ENCODE measurements at regions not wholly inside any gene's neighbourhood (a gene's known extent, or its start where the extent isn't known, plus 50 kb on each side); places are given as distances from the start of the nearest gene placed in this dataset.

DNA sequence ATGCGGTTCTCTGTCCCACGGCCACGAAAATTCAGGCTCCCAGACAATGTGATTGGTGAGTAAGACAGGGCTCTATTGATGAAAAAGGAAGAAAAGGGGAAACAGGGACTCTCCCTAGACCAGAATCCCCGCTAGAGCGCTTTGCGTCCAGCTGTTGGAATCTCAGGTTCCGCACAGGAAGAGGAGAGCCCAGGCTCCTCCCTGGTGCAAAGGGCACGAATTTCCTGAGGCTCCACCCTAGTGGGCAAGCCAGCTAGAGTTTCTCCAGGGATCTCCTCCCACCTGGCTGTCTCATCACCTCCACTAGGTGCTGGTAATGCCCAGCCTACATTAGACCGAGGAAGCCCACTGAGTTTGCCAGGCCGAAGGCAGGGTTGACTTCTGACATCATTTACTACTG, 135.9 kb upstream of the SOX4 start:
- H3K27ac ChIP-seq = no peak overlapping the region
- DNase-seq (ENCODE audit: low read depth, low spot score) = no peak

DNA sequence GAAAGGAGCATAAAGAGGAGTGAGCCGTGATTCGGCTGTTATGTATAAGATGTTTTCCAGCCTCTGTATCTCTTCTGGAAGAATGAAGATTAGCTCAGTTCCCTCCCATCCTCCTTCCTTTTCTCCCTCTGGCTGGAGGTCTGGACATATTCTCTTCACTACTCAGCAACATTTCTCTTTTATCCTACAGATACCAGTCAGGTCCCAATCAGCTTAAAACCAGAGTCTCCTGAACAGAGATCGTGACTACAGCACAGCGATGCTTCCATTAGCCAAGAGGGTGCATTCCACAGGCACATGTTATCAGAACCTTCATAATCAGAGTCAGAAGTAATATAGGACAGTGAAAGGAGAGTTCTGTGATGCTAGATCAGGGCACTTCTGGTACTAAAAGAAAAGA, 133.9 kb upstream of the SOX4 start:
- no peak overlapping the region for H3K27ac ChIP-seq
- no peak for DNase-seq (ENCODE audit: low read depth, low spot score)

- H3K27ac ChIP-seq = no peak overlapping the region
- DNase-seq (ENCODE audit: low read depth, low spot score) = no peak
Observed at GRCh38 chr6:21461844-21462518, 131.6 kb upstream of the SOX4 start.

DNA sequence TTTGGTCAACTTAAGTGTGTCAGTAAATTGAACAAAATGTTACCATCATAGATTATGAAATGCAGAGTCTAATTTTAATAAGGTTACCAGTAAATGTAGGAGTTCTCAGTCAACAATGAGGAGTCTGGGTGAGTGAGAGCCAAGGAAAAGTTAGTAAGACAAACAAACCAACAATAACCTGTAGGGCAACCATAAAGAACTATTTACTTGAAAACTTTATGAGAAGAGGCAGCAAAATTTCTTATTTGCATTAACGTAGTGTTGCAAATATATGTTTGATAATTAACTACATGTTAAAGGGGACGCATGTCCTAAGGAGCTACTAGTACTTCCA, 131.1 kb upstream of the SOX4 start:
- no peak for DNase-seq (ENCODE audit: low read depth, low spot score)

DNA sequence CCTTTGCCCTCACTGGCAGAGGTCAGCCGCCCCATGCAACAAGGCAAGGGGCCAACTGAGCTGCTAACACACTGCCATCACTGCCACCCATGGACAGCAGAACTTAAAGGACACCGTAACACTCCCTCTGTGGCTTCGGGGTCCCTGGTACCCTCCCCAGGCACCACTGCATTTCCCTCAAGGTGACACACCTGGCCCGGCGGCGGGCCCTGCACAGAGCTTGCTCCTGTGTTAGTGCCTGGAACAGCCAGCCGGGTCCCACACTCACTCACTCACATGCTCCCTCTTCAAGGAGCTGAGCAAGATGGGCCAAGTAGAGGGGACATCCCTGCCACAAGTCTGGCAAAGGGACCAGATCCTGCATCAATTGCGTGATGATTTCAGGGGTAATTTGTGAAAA, 126.5 kb upstream of the SOX4 start:
- H3K27ac ChIP-seq = no peak overlapping the region
- no peak for DNase-seq (ENCODE audit: low read depth, low spot score)

More for the DNA sequence above, 131.1 kb upstream of the SOX4 start:
- H3K27ac ChIP-seq = no peak overlapping the region

DNA sequence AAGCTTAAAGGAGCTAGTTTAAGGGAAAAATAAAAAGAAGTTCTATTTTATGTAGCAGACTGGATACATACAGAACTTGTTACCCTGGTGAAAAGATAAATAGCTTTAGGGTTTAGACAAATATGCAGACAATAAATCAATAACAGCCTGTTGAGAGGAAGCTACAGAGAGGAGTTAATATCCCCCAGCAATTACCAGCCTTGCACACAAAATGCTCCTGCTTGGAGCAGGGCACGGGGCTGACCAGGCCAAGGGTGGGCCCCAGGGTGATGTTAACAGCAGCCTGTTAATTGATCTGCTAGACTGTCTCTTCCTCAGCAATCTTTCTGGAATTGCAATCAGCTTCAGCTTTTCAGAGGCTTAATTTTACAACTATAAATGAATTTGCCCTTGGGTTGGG, 125.1 kb upstream of the SOX4 start:
- no peak for DNase-seq (ENCODE audit: low read depth, low spot score)
- H3K27ac ChIP-seq = no peak overlapping the region

- no peak overlapping the region for H3K27ac ChIP-seq
- DNase-seq (ENCODE audit: low read depth, low spot score) = no peak
Observed at GRCh38 chr6:21469213-21469612, 124.3 kb upstream of the SOX4 start.

DNA sequence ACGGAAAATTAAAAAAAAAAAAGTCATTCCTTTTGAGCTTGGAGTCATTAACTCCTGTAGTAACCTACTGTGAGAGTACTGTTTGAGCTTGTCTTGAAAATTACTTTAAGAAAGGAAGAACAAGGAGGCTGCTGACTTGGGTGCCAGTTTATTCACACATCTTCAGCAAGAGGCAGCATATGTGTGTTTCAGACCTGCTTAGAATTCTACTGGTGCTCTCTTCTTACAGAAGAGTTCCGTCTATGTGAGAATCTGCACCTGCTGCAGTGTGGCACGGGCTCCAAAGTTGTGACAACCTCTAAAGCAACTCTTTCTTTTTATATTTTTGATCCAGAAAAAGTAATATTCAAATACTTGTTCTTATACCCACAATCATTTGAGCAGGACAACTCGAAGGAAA, 117.4 kb upstream of the SOX4 start:
- no peak for DNase-seq (ENCODE audit: low read depth, low spot score)
- no peak overlapping the region for H3K27ac ChIP-seq

DNA sequence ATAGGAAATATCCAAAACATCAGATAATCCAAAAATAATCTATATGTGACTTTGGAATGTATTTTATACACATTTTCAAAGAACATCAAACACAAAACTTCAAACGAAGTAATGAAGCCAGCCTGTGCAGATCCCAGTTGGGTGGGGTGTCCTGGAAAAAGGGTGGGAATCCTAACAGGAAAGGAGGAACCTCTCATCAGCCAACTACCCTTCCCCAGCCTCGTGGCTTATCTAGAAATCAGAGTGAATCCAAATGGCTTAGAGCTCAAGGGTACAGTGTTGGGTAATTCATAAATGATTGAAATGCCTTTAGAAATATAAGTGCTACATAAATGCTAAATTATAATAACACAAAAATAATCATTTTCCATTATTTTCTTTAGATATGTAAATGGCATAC, 115.1 kb upstream of the SOX4 start:
- H3K27ac ChIP-seq = no peak overlapping the region
- no peak for DNase-seq (ENCODE audit: low read depth, low spot score)

DNA sequence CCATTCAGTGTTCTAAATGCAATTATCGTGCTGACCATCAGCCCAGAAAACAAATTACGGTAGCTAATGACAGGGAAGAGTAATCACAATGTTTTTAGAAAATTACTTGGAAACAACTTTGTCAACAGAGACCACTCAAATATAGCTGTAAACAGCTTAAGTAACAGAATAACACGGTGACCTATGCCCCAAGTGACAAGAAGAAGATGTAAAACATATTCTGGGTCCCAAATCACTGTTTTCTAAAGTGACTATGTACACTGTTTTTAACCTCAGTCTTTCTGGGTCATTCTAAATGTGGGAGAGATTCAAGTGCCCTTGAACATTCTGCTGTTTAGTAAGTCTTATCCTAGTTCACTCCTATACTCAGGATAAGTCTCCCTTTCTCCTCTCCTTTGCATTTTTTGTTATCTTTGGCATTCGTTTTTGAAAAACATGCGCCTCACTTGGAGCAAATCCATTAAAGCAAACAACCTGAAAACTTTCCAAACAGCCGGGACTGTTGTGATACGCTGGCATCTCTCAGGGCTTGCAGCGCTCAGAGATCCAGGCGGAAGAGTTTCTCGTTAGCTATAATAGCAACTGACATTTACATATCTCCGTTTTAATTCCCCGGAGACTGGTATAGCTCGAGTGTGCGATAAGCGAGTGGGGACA, 114.5 kb upstream of the SOX4 start:
- no peak for DNase-seq (ENCODE audit: low read depth, low spot score)
- no peak overlapping the region for H3K27ac ChIP-seq

DNA sequence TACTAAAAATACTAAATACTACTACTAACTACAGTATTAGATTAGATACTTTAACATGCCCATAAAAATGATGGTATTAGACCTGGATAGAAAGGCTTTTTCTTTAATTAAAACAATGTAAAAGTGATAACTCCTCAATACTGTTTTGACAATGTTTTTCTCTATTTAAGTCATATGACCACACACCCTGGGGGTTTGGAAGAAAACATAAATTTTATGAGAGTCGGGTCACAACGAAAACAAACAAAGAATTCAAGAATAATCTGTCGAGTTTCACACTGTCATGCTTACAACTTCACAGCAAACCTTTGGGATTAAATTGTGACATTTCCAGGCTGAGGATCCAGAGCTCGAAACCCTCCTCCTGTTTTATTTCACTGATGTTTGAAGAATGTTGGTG, 107.4 kb upstream of the SOX4 start:
- DNase-seq (ENCODE audit: low read depth, low spot score) = no peak
- H3K27ac ChIP-seq = no peak overlapping the region

DNA sequence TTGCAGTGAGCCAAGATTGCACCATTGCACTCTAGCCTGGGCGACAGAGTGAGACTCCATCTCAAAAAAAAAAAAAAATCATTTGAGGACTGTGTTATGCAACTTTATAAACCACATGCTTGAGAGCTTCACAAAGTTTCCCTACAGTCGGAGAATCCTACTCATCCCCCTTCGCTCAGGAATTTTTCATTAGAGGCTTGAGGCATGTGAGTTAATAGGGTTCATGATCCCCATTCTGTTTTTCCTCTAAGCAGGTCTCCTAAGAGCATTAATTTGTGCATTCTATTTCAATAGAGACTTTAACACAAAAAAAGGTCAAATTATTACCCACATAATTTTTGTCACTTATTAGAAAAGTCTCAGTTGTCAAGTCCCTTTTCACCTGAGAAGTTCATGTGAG, 103.7 kb upstream of the SOX4 start:
- no peak overlapping the region for H3K27ac ChIP-seq
- no peak for DNase-seq (ENCODE audit: low read depth, low spot score)

GRCh38 chr6:21491955-21492354, 101.6 kb upstream of the SOX4 start:
- no peak overlapping the region for H3K27ac ChIP-seq
- DNase-seq (ENCODE audit: low read depth, low spot score) = no peak

- no peak overlapping the region for H3K27ac ChIP-seq
- DNase-seq (ENCODE audit: low read depth, low spot score) = no peak
Observed at GRCh38 chr6:21494505-21494904, 99.0 kb upstream of the SOX4 start.

GRCh38 chr6:21496196-21496595, 97.4 kb upstream of the SOX4 start:
- no peak for DNase-seq (ENCODE audit: low read depth, low spot score)
- no peak overlapping the region for H3K27ac ChIP-seq

DNA sequence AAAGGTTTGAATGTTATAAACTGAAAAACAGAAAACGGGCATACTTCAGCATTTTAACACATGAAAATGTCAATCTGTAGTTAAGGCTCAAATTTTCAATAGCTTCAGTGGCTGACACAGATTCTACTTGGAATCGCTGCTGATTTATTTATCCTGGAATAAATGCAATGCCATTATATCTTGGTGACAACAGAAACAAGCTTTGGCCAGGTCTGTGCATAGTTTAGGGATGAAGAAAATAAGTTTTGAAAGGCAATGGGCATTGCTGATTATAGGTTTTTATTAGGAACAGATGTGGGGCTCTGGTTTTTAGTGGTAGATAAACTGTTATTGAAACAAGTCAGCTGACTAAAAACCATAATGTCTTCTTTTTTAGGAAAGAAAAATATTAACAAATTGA, 96.8 kb upstream of the SOX4 start:
- H3K27ac ChIP-seq = no peak overlapping the region
- DNase-seq (ENCODE audit: low read depth, low spot score) = no peak

GRCh38 chr6:21500314-21501020, 93.1 kb upstream of the SOX4 start:
- no peak for DNase-seq (ENCODE audit: low read depth, low spot score)
- H3K27ac ChIP-seq = no peak overlapping the region

- DNase-seq (ENCODE audit: low read depth, low spot score) = no peak
- no peak overlapping the region for H3K27ac ChIP-seq
Observed at GRCh38 chr6:21501021-21501354, 92.6 kb upstream of the SOX4 start.

- no peak for DNase-seq (ENCODE audit: low read depth, low spot score)
- H3K27ac ChIP-seq = no peak overlapping the region
Observed at GRCh38 chr6:21501815-21502214, 91.7 kb upstream of the SOX4 start.

- no peak overlapping the region for H3K27ac ChIP-seq
Observed at GRCh38 chr6:21502682-21503081, 90.9 kb upstream of the SOX4 start.

GRCh38 chr6:21504790-21505189, 88.8 kb upstream of the SOX4 start:
- no peak for DNase-seq (ENCODE audit: low read depth, low spot score)
- H3K27ac ChIP-seq = no peak overlapping the region

More at GRCh38 chr6:21502682-21503081, 90.9 kb upstream of the SOX4 start:
- DNase-seq (ENCODE audit: low read depth, low spot score) = no peak

DNA sequence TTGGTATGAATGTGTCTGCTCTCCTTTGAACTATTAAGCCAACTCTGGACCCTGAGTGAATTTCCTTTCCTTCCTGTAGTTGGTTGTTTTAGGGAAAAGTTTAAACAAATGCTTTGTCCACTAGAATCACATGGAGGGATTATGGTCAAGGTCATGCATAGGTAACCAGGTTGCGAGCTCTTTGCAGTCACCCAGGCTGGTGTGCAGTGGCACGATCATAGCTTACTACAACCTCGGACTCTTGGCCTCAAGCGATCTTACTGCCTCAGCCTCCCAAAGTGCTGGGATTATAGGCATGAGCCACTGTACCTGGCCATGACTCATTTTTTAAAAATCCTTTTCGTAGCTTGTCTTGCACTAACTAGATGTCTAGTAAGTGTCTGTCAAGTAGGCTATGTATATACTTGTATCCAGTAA, 88.0 kb upstream of the SOX4 start:
- DNase-seq (ENCODE audit: low read depth, low spot score) = peak; percentile 52
- H3K27ac ChIP-seq = peak overlapping the region; percentile 51

Data from epithelial cell of prostate (primary cell).